Loucy (cell line): ENCODE measurements at regions not wholly inside any gene's neighbourhood (a gene's known extent, or its start where the extent isn't known, plus 50 kb on each side); places are given as distances from the start of the nearest gene placed in this dataset.

Experiments used
- H2AFZ ChIP-seq: fragments of 200-600 bp; sonication (generic); 2 replicates; pipeline ENCODE4 v1.6.0; 2016; ENCODE audit warnings: antibody characterized with exemption, mild to moderate bottlenecking, low read length, moderate library complexity
- H3F3A ChIP-seq: fragments of 200-600 bp; 2 replicates; pipeline ENCODE4 v1.6.0; 2016; ENCODE audit warnings: antibody characterized with exemption, low read depth, mild to moderate bottlenecking
- H3K27me3 ChIP-seq: fragments of 200-600 bp; sonication (generic); 2 replicates; pipeline ENCODE4 v1.6.1; 2014; ENCODE audit warnings: low read length, mild to moderate bottlenecking; ENCODE audit not compliant: insufficient read depth, poor library complexity, severe bottlenecking
- H3K36me3 ChIP-seq: fragments of 200-600 bp; sonication (generic); 2 replicates; pipeline ENCODE4 v1.6.1; 2016; ENCODE audit warnings: low read length; ENCODE audit not compliant: insufficient read depth
- H3K4me1 ChIP-seq: fragments of 200-600 bp; sonication (generic); 2 replicates; pipeline ENCODE4 v1.5.1; 2014; ENCODE audit warnings: low read length, mild to moderate bottlenecking; ENCODE audit not compliant: insufficient read depth, poor library complexity, severe bottlenecking
- H3K4me2 ChIP-seq: fragments of 200-600 bp; sonication (generic); 2 replicates; pipeline ENCODE4 v1.6.0; 2014; ENCODE audit warnings: antibody characterized with exemption, low read length, low read depth, mild to moderate bottlenecking; ENCODE audit not compliant: poor library complexity, severe bottlenecking
- H3K4me3 ChIP-seq: fragments of 200-600 bp; sonication (generic); 2 replicates; pipeline ENCODE4 v1.5.1; 2014; ENCODE audit warnings: low read length, mild to moderate bottlenecking, mixed read lengths; ENCODE audit not compliant: poor library complexity, severe bottlenecking
- H3K79me2 ChIP-seq: fragments of 200-600 bp; sonication (generic); 2 replicates; pipeline ENCODE4 v1.6.1; 2014; ENCODE audit warnings: low read length; ENCODE audit not compliant: insufficient read depth
- H3K9ac ChIP-seq: fragments of 200-600 bp; sonication (generic); 2 replicates; pipeline ENCODE4 v1.6.0; 2014; ENCODE audit warnings: mild to moderate bottlenecking, low read depth, low read length, moderate library complexity; ENCODE audit not compliant: poor library complexity, severe bottlenecking
- H3K9me2 ChIP-seq: fragments of 200-600 bp; sonication (generic); replicated peaks from 2 replicates; pipeline ENCODE4 v1.6.1; 2016; ENCODE audit warnings: low read depth, low read length, mixed read lengths
- H3K9me3 ChIP-seq: fragments of 200-600 bp; sonication (generic); 2 replicates; pipeline ENCODE4 v1.6.1; 2014; ENCODE audit warnings: mild to moderate bottlenecking, antibody characterized with exemption, low read length, low read depth; ENCODE audit not compliant: insufficient read depth
- H4K20me1 ChIP-seq: fragments of 200-600 bp; sonication (generic); 2 replicates; pipeline ENCODE4 v1.6.0; 2014; ENCODE audit warnings: antibody characterized with exemption, low read length, mild to moderate bottlenecking; ENCODE audit not compliant: insufficient read depth, poor library complexity, severe bottlenecking
- CTCF ChIP-seq: fragments of 200-600 bp; sonication (generic); conservative IDR thresholded peaks from 2 replicates; pipeline ENCODE4 v1.5.1; 2014; ENCODE audit warnings: mild to moderate bottlenecking, antibody characterized with exemption, low read length
- EZH2phosphoT487 ChIP-seq: fragments of 200-600 bp; IDR thresholded peaks from 2 replicates; pipeline ENCODE4 v1.6.1; 2018; ENCODE audit warnings: antibody characterized with exemption, mild to moderate bottlenecking, moderate library complexity, borderline replicate concordance

DNA sequence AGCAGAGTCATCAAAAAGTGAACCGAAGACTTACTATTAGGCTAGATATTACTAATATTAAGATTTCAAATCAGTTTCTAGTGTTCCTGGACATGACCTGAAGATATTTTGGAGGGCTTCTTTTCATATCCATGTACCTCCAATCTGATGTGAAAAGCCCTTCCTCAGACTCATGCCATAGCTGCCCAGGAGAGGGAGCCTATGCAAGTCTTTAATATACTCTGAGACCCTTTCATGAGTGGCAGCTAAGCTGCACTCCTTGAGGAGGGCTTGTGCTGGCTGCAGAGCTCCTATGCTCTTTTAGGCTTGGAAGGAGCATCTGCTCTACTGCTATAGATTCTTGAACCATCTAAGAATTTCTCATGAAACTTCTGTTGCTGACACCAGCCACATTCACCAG is 715.3 kb downstream of the OLFM4 start:
- Histone ChIP-seq H3K9ac (no peak overlapping the region), H3K27me3 (no peaks in the 10 kb centered on the region), H4K20me1 (no peaks in the 10 kb centered on the region), H3K9me2 (no peaks in the 10 kb centered on the region), H3K4me1 (no peaks in the 10 kb centered on the region), H3K9me3 (no peaks in the 10 kb centered on the region), H3K4me2 (no peak overlapping the region), H3K79me2 (no peaks in the 10 kb centered on the region), H3K36me3 (no peaks in the 10 kb centered on the region), H2AFZ (no peak overlapping the region), H3K4me3 (no peak overlapping the region), H3F3A (no peaks in the 10 kb centered on the region)
- TF ChIP-seq CTCF (no peak), EZH2phosphoT487 (no peak)

DNA sequence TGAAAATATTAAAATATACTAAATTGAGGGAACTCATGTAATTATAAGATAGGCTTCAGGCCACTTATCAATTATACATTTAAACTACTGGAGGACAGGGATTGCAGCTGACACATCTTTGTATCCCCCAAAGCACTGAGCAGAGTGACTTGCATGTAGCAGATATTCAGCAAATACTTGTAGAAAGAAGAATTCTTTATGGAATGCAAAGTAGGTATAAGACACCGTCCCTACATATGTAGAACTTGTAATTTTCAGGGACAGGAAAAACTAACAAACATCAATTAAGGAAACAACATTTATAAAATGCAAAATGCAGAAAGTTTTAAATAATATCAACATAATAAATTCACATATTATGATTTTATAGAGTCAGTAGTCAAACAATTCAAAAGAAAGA is 719.2 kb downstream of the OLFM4 start:
- Histone ChIP-seq H3K4me3 (no peak overlapping the region), H3K4me2 (no peak overlapping the region), H3K79me2 (no peaks in the 10 kb centered on the region), H3K27me3 (no peaks in the 10 kb centered on the region), H3F3A (no peaks in the 10 kb centered on the region), H3K4me1 (no peaks in the 10 kb centered on the region), H2AFZ (no peak overlapping the region), H3K9me2 (no peaks in the 10 kb centered on the region), H3K36me3 (no peaks in the 10 kb centered on the region), H4K20me1 (no peaks in the 10 kb centered on the region), H3K9ac (no peak overlapping the region), H3K9me3 (no peaks in the 10 kb centered on the region)
- TF ChIP-seq EZH2phosphoT487: no peak
- TF ChIP-seq CTCF: no peak

GRCh38 chr13:53749306-53749705 is 720.7 kb downstream of the OLFM4 start:
- H3K27me3 ChIP-seq: no peaks in the 10 kb centered on the region

More at GRCh38 chr13:53749306-53749705, 720.7 kb downstream of the OLFM4 start:
- Histone ChIP-seq H3F3A (no peaks in the 10 kb centered on the region), H3K4me1 (no peaks in the 10 kb centered on the region), H3K79me2 (no peaks in the 10 kb centered on the region), H3K9me2 (no peaks in the 10 kb centered on the region), H4K20me1 (no peaks in the 10 kb centered on the region), H3K9ac (no peak overlapping the region), H3K4me2 (no peak overlapping the region), H3K4me3 (no peak overlapping the region), H3K9me3 (no peaks in the 10 kb centered on the region), H2AFZ (no peak overlapping the region), H3K36me3 (no peaks in the 10 kb centered on the region)
- TF ChIP-seq CTCF: no peak
- TF ChIP-seq EZH2phosphoT487: no peak
